ENCODE measurements at regions not wholly inside any gene's neighbourhood (a gene's known extent, or its start where the extent isn't known, plus 50 kb on each side); places are given as distances from the start of the nearest gene placed in this dataset.

DNA sequence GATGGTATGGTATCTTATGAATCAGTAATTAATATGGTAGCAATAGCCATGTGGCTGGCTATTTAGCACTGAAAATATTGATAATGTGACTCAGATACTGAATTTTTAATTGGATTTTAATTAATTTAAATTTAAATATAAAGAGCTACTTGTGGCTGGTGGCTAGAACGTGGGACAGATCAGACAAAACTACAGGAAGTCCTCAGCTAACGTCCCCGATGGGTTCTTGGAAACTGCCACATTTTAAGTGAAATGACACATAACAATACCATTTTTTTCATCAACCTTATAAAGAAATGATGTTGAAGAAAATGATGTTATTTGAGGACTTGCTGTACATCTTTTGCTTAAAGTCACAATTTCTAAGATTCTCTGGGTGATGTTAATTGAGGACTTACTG lies 138.1 kb upstream of the FLRT2 start:
- H3K4me3 ChIP-seq (ENCODE audit: severe bottlenecking): no peak overlapping the region
- no peak overlapping the region for H3K27ac ChIP-seq (ENCODE audit: poor library complexity, severe bottlenecking)
- no peak for DNase-seq (ENCODE audit: low spot score)
- TF ChIP-seq, protein P1, sequence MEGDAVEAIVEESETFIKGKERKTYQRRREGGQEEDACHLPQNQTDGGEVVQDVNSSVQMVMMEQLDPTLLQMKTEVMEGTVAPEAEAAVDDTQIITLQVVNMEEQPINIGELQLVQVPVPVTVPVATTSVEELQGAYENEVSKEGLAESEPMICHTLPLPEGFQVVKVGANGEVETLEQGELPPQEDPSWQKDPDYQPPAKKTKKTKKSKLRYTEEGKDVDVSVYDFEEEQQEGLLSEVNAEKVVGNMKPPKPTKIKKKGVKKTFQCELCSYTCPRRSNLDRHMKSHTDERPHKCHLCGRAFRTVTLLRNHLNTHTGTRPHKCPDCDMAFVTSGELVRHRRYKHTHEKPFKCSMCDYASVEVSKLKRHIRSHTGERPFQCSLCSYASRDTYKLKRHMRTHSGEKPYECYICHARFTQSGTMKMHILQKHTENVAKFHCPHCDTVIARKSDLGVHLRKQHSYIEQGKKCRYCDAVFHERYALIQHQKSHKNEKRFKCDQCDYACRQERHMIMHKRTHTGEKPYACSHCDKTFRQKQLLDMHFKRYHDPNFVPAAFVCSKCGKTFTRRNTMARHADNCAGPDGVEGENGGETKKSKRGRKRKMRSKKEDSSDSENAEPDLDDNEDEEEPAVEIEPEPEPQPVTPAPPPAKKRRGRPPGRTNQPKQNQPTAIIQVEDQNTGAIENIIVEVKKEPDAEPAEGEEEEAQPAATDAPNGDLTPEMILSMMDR (IDR thresholded peaks at IDR 0.05; ENCODE audit: poor library complexity, severe bottlenecking): no peak
- no peaks in the 10 kb centered on the region for H3K9me3 ChIP-seq (ENCODE audit: severe bottlenecking)
- H3K36me3 ChIP-seq (ENCODE audit: low read depth): no peaks in the 10 kb centered on the region
- ATAC-seq (ENCODE audit: low read depth): no peak
- H3K27me3 ChIP-seq (ENCODE audit: insufficient read depth, poor library complexity, severe bottlenecking): no peaks in the 10 kb centered on the region
- H3K4me1 ChIP-seq (ENCODE audit: insufficient read depth, poor library complexity, severe bottlenecking): peaks cover 4% of the 10 kb centered on the region

DNA sequence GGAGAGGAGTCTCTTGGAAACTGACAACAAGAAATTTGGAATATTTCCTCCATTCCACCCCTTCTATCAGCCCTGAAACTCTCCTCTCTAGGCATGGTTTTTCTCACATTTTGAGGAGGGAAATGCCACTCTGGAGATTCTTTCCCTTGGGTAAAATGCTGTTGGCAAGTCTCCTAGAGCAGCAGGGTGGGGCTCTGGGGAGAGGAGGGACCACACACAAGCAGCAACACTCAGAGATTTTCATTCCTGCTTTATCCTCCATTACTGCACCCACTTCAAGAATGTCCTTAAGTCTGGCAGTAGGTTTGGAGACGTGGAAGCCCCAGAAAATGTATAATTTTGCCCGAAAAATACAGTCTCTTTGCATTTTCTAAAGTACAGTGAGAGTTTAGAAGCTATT lies 130.8 kb upstream of the FLRT2 start:
- no peaks in the 10 kb centered on the region for H3K9me3 ChIP-seq (ENCODE audit: severe bottlenecking)
- no peaks in the 10 kb centered on the region for H3K36me3 ChIP-seq (ENCODE audit: low read depth)
- peaks cover 4% of the 10 kb centered on the region for H3K4me1 ChIP-seq (ENCODE audit: insufficient read depth, poor library complexity, severe bottlenecking)
- no peak overlapping the region for H3K27ac ChIP-seq (ENCODE audit: poor library complexity, severe bottlenecking)
- ATAC-seq (ENCODE audit: low read depth) (no peak), DNase-seq (ENCODE audit: low spot score) (no peak)
- no peak overlapping the region for H3K4me3 ChIP-seq (ENCODE audit: severe bottlenecking)
- TF ChIP-seq, protein P1 (IDR thresholded peaks at IDR 0.05; ENCODE audit: poor library complexity, severe bottlenecking): no peak
- H3K27me3 ChIP-seq (ENCODE audit: insufficient read depth, poor library complexity, severe bottlenecking): no peaks in the 10 kb centered on the region

DNA sequence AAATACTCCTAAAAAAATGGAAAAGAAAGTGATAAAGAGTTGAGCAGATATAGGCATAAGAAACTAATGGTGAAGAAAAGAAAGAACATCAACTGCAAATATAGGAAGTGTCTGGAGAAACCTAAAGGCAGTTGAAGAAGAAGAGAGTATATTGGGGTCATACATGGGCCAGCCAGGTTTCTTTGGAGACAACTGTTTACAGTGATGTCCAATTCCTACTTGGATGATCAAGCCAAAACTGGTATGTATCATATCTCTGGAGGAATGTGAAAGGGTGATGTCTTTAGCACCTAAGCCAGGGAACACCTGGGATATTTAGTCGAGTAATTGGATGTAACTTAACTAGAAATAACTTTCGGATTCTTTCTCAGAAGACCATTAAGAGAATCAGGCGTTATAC lies 129.3 kb upstream of the FLRT2 start:
- no peak overlapping the region for H3K27ac ChIP-seq (ENCODE audit: poor library complexity, severe bottlenecking)
- no peaks in the 10 kb centered on the region for H3K27me3 ChIP-seq (ENCODE audit: insufficient read depth, poor library complexity, severe bottlenecking)
- no peak for DNase-seq (ENCODE audit: low spot score)
- TF ChIP-seq, protein P1 (IDR thresholded peaks at IDR 0.05; ENCODE audit: poor library complexity, severe bottlenecking): no peak
- H3K4me3 ChIP-seq (ENCODE audit: severe bottlenecking): no peak overlapping the region
- H3K4me1 ChIP-seq (ENCODE audit: insufficient read depth, poor library complexity, severe bottlenecking): peaks cover 4% of the 10 kb centered on the region
- no peak for ATAC-seq (ENCODE audit: low read depth)
- no peaks in the 10 kb centered on the region for H3K36me3 ChIP-seq (ENCODE audit: low read depth)
- no peaks in the 10 kb centered on the region for H3K9me3 ChIP-seq (ENCODE audit: severe bottlenecking)

DNA sequence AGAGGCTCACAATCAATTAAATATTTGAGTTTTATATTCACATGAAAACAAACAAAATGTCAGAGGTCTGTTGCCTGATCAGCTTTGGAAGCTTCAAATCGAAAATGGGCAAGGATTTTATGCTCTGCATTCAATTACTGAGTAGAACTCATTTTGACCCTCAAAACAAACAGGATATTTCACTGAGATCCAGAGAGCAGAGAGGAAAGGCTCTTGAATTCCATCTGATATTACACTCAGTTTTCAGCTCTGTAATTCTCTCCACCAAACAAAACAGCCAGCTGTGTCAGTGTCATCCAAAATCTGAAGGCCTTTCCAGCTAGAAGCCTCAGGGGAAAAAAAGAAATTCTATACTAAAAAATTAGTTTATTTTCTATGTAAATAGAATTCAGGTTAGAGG lies 128.6 kb upstream of the FLRT2 start:
- DNase-seq (ENCODE audit: low spot score) (no peak), ATAC-seq (ENCODE audit: low read depth) (no peak)
- H3K4me1 ChIP-seq (ENCODE audit: insufficient read depth, poor library complexity, severe bottlenecking): peaks cover 4% of the 10 kb centered on the region
- H3K4me3 ChIP-seq (ENCODE audit: severe bottlenecking): no peak overlapping the region
- TF ChIP-seq, protein P1 (IDR thresholded peaks at IDR 0.05; ENCODE audit: poor library complexity, severe bottlenecking): no peak
- H3K9me3 ChIP-seq (ENCODE audit: severe bottlenecking): no peaks in the 10 kb centered on the region
- H3K27ac ChIP-seq (ENCODE audit: poor library complexity, severe bottlenecking): no peak overlapping the region
- H3K36me3 ChIP-seq (ENCODE audit: low read depth): no peaks in the 10 kb centered on the region
- no peaks in the 10 kb centered on the region for H3K27me3 ChIP-seq (ENCODE audit: insufficient read depth, poor library complexity, severe bottlenecking)

- Histone ChIP-seq H3K27ac (ENCODE audit: poor library complexity, severe bottlenecking) (no peak overlapping the region), H3K36me3 (ENCODE audit: low read depth) (no peaks in the 10 kb centered on the region), H3K4me3 (ENCODE audit: severe bottlenecking) (no peak overlapping the region), H3K9me3 (ENCODE audit: severe bottlenecking) (no peaks in the 10 kb centered on the region), H3K27me3 (ENCODE audit: insufficient read depth, poor library complexity, severe bottlenecking) (no peaks in the 10 kb centered on the region), H3K4me1 (ENCODE audit: insufficient read depth, poor library complexity, severe bottlenecking) (peaks cover 4% of the 10 kb centered on the region)
- TF ChIP-seq, protein P1 (IDR thresholded peaks at IDR 0.05; ENCODE audit: poor library complexity, severe bottlenecking): no peak
- DNase-seq (ENCODE audit: low spot score): no peak
- no peak for ATAC-seq (ENCODE audit: low read depth)
Observed at GRCh38 chr14:85402569-85403162, 127.3 kb upstream of the FLRT2 start.

Measured in RWPE2 (cell line).